H9 (cell line): ENCODE measurements at regions not wholly inside any gene's neighbourhood (a gene's known extent, or its start where the extent isn't known, plus 50 kb on each side); places are given as distances from the start of the nearest gene placed in this dataset.

Experiments used
- DNase-seq: peaks from one replicate; pipeline ENCODE4 v3.0.0-alpha.2; 2017
- H2AFZ ChIP-seq: one replicate; pipeline ENCODE4 v1.6.1; 2013; ENCODE audit warnings: mild to moderate bottlenecking, low read length, control low read depth, moderate library complexity
- H2AK5ac ChIP-seq: 2 replicates; pipeline ENCODE4 v1.6.1; 2013; ENCODE audit warnings: low read length, control low read depth, mixed read lengths; ENCODE audit not compliant: insufficient read length
- H2BK120ac ChIP-seq: one replicate; pipeline ENCODE4 v1.6.1; 2013; ENCODE audit warnings: low read depth, mild to moderate bottlenecking, low read length, control low read depth, inconsistent platforms; ENCODE audit not compliant: poor library complexity, severe bottlenecking
- H2BK12ac ChIP-seq: 2 replicates; pipeline ENCODE4 v1.6.1; 2013; ENCODE audit warnings: low read length, control low read depth, mixed read lengths, low read depth; ENCODE audit not compliant: insufficient read length
- H2BK15ac ChIP-seq: 2 replicates; pipeline ENCODE4 v1.6.1; 2013; ENCODE audit warnings: low read depth, low read length, control low read depth
- H2BK20ac ChIP-seq: one replicate; pipeline ENCODE4 v1.6.1; 2013; ENCODE audit warnings: low read depth, mild to moderate bottlenecking, low read length, control low read depth, inconsistent platforms; ENCODE audit not compliant: poor library complexity, severe bottlenecking
- H2BK5ac ChIP-seq: 2 replicates; pipeline ENCODE4 v1.6.1; 2013; ENCODE audit warnings: low read length, control low read depth, mixed read lengths; ENCODE audit not compliant: insufficient read length
- H3K14ac ChIP-seq: 2 replicates; pipeline ENCODE4 v1.6.1; 2013; ENCODE audit warnings: low read length, control low read depth; ENCODE audit not compliant: insufficient read depth
- H3K18ac ChIP-seq: 2 replicates; pipeline ENCODE4 v1.6.1; 2013; ENCODE audit warnings: low read depth, mild to moderate bottlenecking, mixed read lengths, low read length, control low read depth; ENCODE audit not compliant: insufficient read length
- H3K23ac ChIP-seq: 2 replicates; pipeline ENCODE4 v1.6.1; 2013; ENCODE audit warnings: low read length, control low read depth, mixed read lengths, low read depth; ENCODE audit not compliant: insufficient read length
- H3K23me2 ChIP-seq: 2 replicates; pipeline ENCODE4 v1.6.1; 2013; ENCODE audit warnings: low read depth, mild to moderate bottlenecking, mixed read lengths, low read length, control low read depth; ENCODE audit not compliant: insufficient read length, poor library complexity, severe bottlenecking
- H3K27ac ChIP-seq: 2 replicates; pipeline ENCODE4 v1.5.1; 2013; ENCODE audit warnings: low read length, control low read depth, mixed read lengths, low read depth; ENCODE audit not compliant: insufficient read length
- H3K27me3 ChIP-seq: 2 replicates; pipeline ENCODE4 v1.6.1; 2013; ENCODE audit warnings: low read length, control low read depth, inconsistent platforms; ENCODE audit not compliant: insufficient read depth
- H3K4ac ChIP-seq: 2 replicates; pipeline ENCODE4 v1.6.1; 2013; ENCODE audit warnings: low read depth, mild to moderate bottlenecking, control low read depth, inconsistent platforms, low read length, moderate library complexity
- H3K4me1 ChIP-seq: 2 replicates; pipeline ENCODE4 v1.6.1; 2013; ENCODE audit warnings: low read length, control low read depth, inconsistent platforms; ENCODE audit not compliant: insufficient read depth
- H3K4me2 ChIP-seq: 2 replicates; pipeline ENCODE4 v1.6.1; 2013; ENCODE audit warnings: low read length, control low read depth, mixed read lengths; ENCODE audit not compliant: insufficient read length, insufficient read depth
- H3K56ac ChIP-seq: 2 replicates; pipeline ENCODE4 v1.6.1; 2013; ENCODE audit warnings: low read depth, mild to moderate bottlenecking, mixed read lengths, low read length, control low read depth; ENCODE audit not compliant: insufficient read length
- H3K79me1 ChIP-seq: 2 replicates; pipeline ENCODE4 v1.6.1; 2013; ENCODE audit warnings: low read depth, mild to moderate bottlenecking, moderate library complexity, low read length, control low read depth, inconsistent platforms; ENCODE audit not compliant: insufficient read depth, poor library complexity, severe bottlenecking
- H3K79me2 ChIP-seq: 2 replicates; pipeline ENCODE4 v1.6.1; 2013; ENCODE audit warnings: low read length, control low read depth, inconsistent platforms; ENCODE audit not compliant: insufficient read depth
- H3K9ac ChIP-seq: 2 replicates; pipeline ENCODE4 v1.6.1; 2013; ENCODE audit warnings: low read length, control low read depth, mixed read lengths; ENCODE audit not compliant: insufficient read length; ENCODE audit errors: extremely low read depth
- H3K9me3 ChIP-seq: one replicate; pipeline ENCODE4 v1.6.1; 2013; ENCODE audit warnings: low read depth, low read length, inconsistent platforms; ENCODE audit not compliant: control insufficient read depth
- H3T11ph ChIP-seq: one replicate; pipeline ENCODE4 v1.6.1; 2013; ENCODE audit warnings: mild to moderate bottlenecking, low read length, control low read depth, inconsistent platforms
- H4K20me1 ChIP-seq: one replicate; pipeline ENCODE4 v1.6.1; 2013; ENCODE audit not compliant: control insufficient read depth, insufficient read length, insufficient read depth
- H4K5ac ChIP-seq: 2 replicates; pipeline ENCODE4 v1.6.1; 2013; ENCODE audit warnings: low read depth, mild to moderate bottlenecking, mixed read lengths, low read length, control low read depth; ENCODE audit not compliant: insufficient read length
- H4K8ac ChIP-seq: replicated peaks from 2 replicates; pipeline ENCODE4 v1.6.1; 2013; ENCODE audit warnings: low read length, control low read depth, mixed read lengths, low read depth; ENCODE audit not compliant: insufficient read length
- H4K91ac ChIP-seq: 2 replicates; pipeline ENCODE4 v1.6.1; 2013; ENCODE audit warnings: low read depth, mild to moderate bottlenecking, moderate library complexity, mixed read lengths, low read length, control low read depth; ENCODE audit not compliant: insufficient read length
- H3K27ac Mint-ChIP-seq, 3 experiments: 2 replicates in 2 of 3; 3 replicates in 1 of 3; pipeline ENCODE4 v1.8.0; 2020 to 2021; ENCODE audit warnings: mixed read lengths in 3 of 3, mild to moderate bottlenecking in 1 of 3, moderate library complexity in 1 of 3
- H3K27me3 Mint-ChIP-seq: 2 replicates; pipeline ENCODE4 v1.8.0; 2021; ENCODE audit warnings: low read depth, mild to moderate bottlenecking, moderate library complexity, mixed read lengths
- H3K36me3 Mint-ChIP-seq, 3 experiments: 2 replicates in 2 of 3; 3 replicates in 1 of 3; pipeline ENCODE4 v1.8.0; 2020 to 2021; ENCODE audit warnings: low read depth in 3 of 3, mixed read lengths in 3 of 3; ENCODE audit not compliant: insufficient read depth in 1 of 3
- H3K4me1 Mint-ChIP-seq, 2 experiments: 2 replicates each; pipeline ENCODE4 v1.8.0; 2020; ENCODE audit warnings: mixed read lengths in 2 of 2
- H3K4me3 Mint-ChIP-seq, 2 experiments: 2 replicates in 1 of 2; 3 replicates in 1 of 2; pipeline ENCODE4 v1.8.0; 2020 to 2021; ENCODE audit warnings: mild to moderate bottlenecking in 2 of 2, mixed read lengths in 2 of 2, moderate library complexity in 1 of 2
- H3K9me3 Mint-ChIP-seq, 2 experiments: 2 replicates in 1 of 2; 3 replicates in 1 of 2; pipeline ENCODE4 v1.8.0; 2020; ENCODE audit warnings: mild to moderate bottlenecking in 2 of 2, mixed read lengths in 2 of 2, moderate library complexity in 1 of 2
- CTCF ChIP-seq: fragments of 200-600 bp; sonication (generic); conservative IDR thresholded peaks from 3 replicates; pipeline ENCODE4 v1.8.0; 2021; ENCODE audit warnings: antibody characterized with exemption, mild to moderate bottlenecking

GRCh38 chr2:188013767-188014166 lies 277.9 kb upstream of the GULP1 start:
- Histone ChIP-seq H3K27me3 (no peaks in the 10 kb centered on the region), H4K20me1 (no peaks in the 10 kb centered on the region), H2AFZ (no peak overlapping the region), H3K56ac (no peak overlapping the region), H2BK120ac (no peak overlapping the region), H3K79me1 (no peaks in the 10 kb centered on the region), H3T11ph (no peak overlapping the region), H3K9ac (no peak overlapping the region), H2BK5ac (no peak overlapping the region), H3K79me2 (no peaks in the 10 kb centered on the region), H3K18ac (no peak overlapping the region), H4K5ac (no peak overlapping the region), H4K8ac (no peak overlapping the region), H3K27ac (no peak overlapping the region), H3K4ac (no peak overlapping the region), H3K23ac (no peak overlapping the region), H3K14ac (no peak overlapping the region), H3K23me2 (no peaks in the 10 kb centered on the region), H2BK20ac (no peak overlapping the region), H3K9me3 (no peaks in the 10 kb centered on the region), H2BK15ac (no peak overlapping the region), H3K4me2 (no peak overlapping the region), H3K4me1 (no peaks in the 10 kb centered on the region), H4K91ac (no peak overlapping the region), H2BK12ac (no peak overlapping the region), H2AK5ac (no peak overlapping the region)
- peaks cover under 1 to 5% (median 3%) of the 10 kb centered on the region in 3 experiments for H3K36me3 Mint-ChIP-seq
- H3K4me1 Mint-ChIP-seq, result peaks cover 6 to 12% of the 10 kb centered on the region in 2 experiments; a peak in 3 of 4 replicates
- H3K27ac Mint-ChIP-seq, result no peak overlapping the region
- no peak for TF ChIP-seq CTCF
- H3K27me3 Mint-ChIP-seq, result no peaks in the 10 kb centered on the region
- peaks cover 2 to 5% of the 10 kb centered on the region in 2 experiments for H3K9me3 Mint-ChIP-seq
- H3K4me3 Mint-ChIP-seq, result no peak overlapping the region
- DNase-seq, result no peak
